Mesenchymal stem cell (in vitro differentiated cells and primary cell): ENCODE measurements at regions not wholly inside any gene's neighbourhood (a gene's known extent, or its start where the extent isn't known, plus 50 kb on each side); places are given as distances from the start of the nearest gene placed in this dataset.
A peak's percentile ranks its signal among the peaks of the same experiment; 100 is the strongest.

Experiments used
- DNase-seq: peaks from one replicate; pipeline ENCODE4 v3.0.0-alpha.2; 2013
- H2AFZ ChIP-seq: one replicate; pipeline ENCODE4 v1.6.1; 2013; ENCODE audit warnings: low read depth, mild to moderate bottlenecking, control low read depth, inconsistent platforms, low read length, moderate library complexity
- H2AK5ac ChIP-seq: 2 replicates; pipeline ENCODE4 v1.6.1; 2013; ENCODE audit warnings: low read length, moderate library complexity, mild to moderate bottlenecking, inconsistent platforms; ENCODE audit not compliant: severe bottlenecking
- H2BK120ac ChIP-seq: one replicate; pipeline ENCODE4 v1.6.1; 2013; ENCODE audit warnings: low read depth, mild to moderate bottlenecking, inconsistent platforms, low read length, moderate library complexity
- H2BK12ac ChIP-seq, 2 experiments: one replicate each; pipeline ENCODE4 v1.6.1; 2013; ENCODE audit warnings: inconsistent platforms in 2 of 2, low read length in 2 of 2, mild to moderate bottlenecking in 2 of 2, moderate library complexity in 2 of 2, control low read depth in 1 of 2
- H2BK15ac ChIP-seq: one replicate; pipeline ENCODE4 v1.6.1; 2013; ENCODE audit warnings: mild to moderate bottlenecking, low read depth, inconsistent platforms; ENCODE audit not compliant: poor library complexity, severe bottlenecking
- H2BK5ac ChIP-seq: 2 replicates; pipeline ENCODE4 v1.6.1; 2013; ENCODE audit warnings: low read depth, mild to moderate bottlenecking, low read length, control low read depth, inconsistent platforms; ENCODE audit not compliant: poor library complexity, severe bottlenecking
- H3K14ac ChIP-seq, 2 experiments: one replicate each; pipeline ENCODE4 v1.6.1; 2013; ENCODE audit warnings: inconsistent platforms in 2 of 2, low read length in 2 of 2, control low read depth in 1 of 2, mild to moderate bottlenecking in 1 of 2, moderate library complexity in 1 of 2
- H3K18ac ChIP-seq, 2 experiments: one replicate each; pipeline ENCODE4 v1.6.1; 2013; ENCODE audit warnings: inconsistent platforms in 2 of 2, low read length in 2 of 2, control low read depth in 1 of 2, low read depth in 1 of 2, mild to moderate bottlenecking in 1 of 2
- H3K23ac ChIP-seq, 2 experiments: one replicate each; pipeline ENCODE4 v1.6.1; 2013; ENCODE audit warnings: inconsistent platforms in 2 of 2, low read length in 2 of 2, mild to moderate bottlenecking in 2 of 2, moderate library complexity in 2 of 2, control low read depth in 1 of 2
- H3K27ac ChIP-seq: 2 replicates; pipeline ENCODE4 v1.5.1; 2013; ENCODE audit warnings: mild to moderate bottlenecking, moderate library complexity, low read length, control low read depth, inconsistent platforms; ENCODE audit not compliant: poor library complexity, severe bottlenecking
- H3K27me3 ChIP-seq, 2 experiments: 2 replicates each; pipeline versions ENCODE4 v1.6.1 to v1.7.0; 2013; ENCODE audit warnings: low read length in 2 of 2, mild to moderate bottlenecking in 2 of 2, moderate library complexity in 2 of 2, control low read depth in 1 of 2, inconsistent platforms in 1 of 2; ENCODE audit not compliant: control insufficient read depth in 1 of 2, insufficient read depth in 1 of 2
- H3K36me3 ChIP-seq, 2 experiments: 2 replicates each; pipeline versions ENCODE4 v1.6.1 to v1.7.0; 2013; ENCODE audit warnings: low read length in 2 of 2, control low read depth in 1 of 2, inconsistent platforms in 1 of 2, low read depth in 1 of 2, mild to moderate bottlenecking in 1 of 2; ENCODE audit not compliant: insufficient read depth in 2 of 2, control insufficient read depth in 1 of 2
- H3K4ac ChIP-seq, 2 experiments: one replicate each; pipeline ENCODE4 v1.6.1; 2013; ENCODE audit warnings: inconsistent platforms in 2 of 2, low read length in 2 of 2, mild to moderate bottlenecking in 2 of 2, moderate library complexity in 2 of 2, control low read depth in 1 of 2, low read depth in 1 of 2
- H3K4me1 ChIP-seq: 2 replicates; pipeline ENCODE4 v1.6.1; 2013; ENCODE audit warnings: low read depth, low read length, control low read depth; ENCODE audit not compliant: control insufficient read depth, insufficient read depth
- H3K4me2 ChIP-seq: 2 replicates; pipeline ENCODE4 v1.6.1; 2013; ENCODE audit warnings: low read length, mild to moderate bottlenecking, inconsistent platforms; ENCODE audit not compliant: poor library complexity, severe bottlenecking
- H3K4me3 ChIP-seq, 2 experiments: 2 replicates each; pipeline versions ENCODE4 v1.5.1 to v1.7.0; 2013; ENCODE audit warnings: low read length in 2 of 2, mild to moderate bottlenecking in 2 of 2, control low read depth in 1 of 2, low read depth in 1 of 2; ENCODE audit not compliant: insufficient read depth in 1 of 2
- H3K79me1 ChIP-seq: replicated peaks from 2 replicates; pipeline ENCODE4 v1.6.1; 2013; ENCODE audit warnings: mild to moderate bottlenecking, control low read depth, low read length, inconsistent platforms; ENCODE audit not compliant: poor library complexity, severe bottlenecking
- H3K9ac ChIP-seq: 2 replicates; pipeline ENCODE4 v1.7.0; 2013; ENCODE audit warnings: mild to moderate bottlenecking, low read length, moderate library complexity
- H3K9me3 ChIP-seq: 2 replicates; pipeline ENCODE4 v1.7.0; 2013; ENCODE audit warnings: mild to moderate bottlenecking, low read length; ENCODE audit not compliant: control insufficient read depth
- H4K8ac ChIP-seq: one replicate; pipeline ENCODE4 v1.6.1; 2013; ENCODE audit warnings: inconsistent platforms, mild to moderate bottlenecking, low read length, moderate library complexity
- H4K91ac ChIP-seq: one replicate; pipeline ENCODE4 v1.6.1; 2013; ENCODE audit warnings: mild to moderate bottlenecking, low read length, inconsistent platforms
- WGBS: methylation state at CpG from one replicate; pipeline ENCODE4 v1.1.7; 2013; ENCODE audit warnings: mixed read lengths; 5-methylcytosine and 5-hydroxymethylcytosine counted together

DNA sequence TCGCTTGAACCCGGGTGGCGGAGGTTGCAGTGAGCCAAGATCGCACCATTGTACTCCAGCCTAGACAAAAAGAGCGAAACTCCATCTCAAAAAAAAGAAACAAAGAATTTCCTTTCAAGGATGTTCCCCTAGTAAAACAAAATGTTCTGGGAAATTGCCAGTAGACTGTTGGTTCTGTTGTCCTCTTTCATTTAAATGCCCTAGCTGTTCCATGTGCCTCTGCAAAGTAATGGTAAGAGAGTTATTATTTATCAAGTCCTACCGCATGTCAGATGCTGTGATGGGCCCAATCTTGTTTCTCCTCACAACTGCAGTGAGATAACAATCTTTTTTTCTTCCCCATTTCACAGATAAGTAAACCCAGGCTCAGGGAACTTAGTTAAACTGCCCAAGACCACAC is 254.3 kb upstream of the TPM1 start:
- no peak overlapping the region for H3K23ac ChIP-seq
- DNase-seq, result no peak
- 73% methylated on average over 4 of the region's 6 CpGs for WGBS

DNA sequence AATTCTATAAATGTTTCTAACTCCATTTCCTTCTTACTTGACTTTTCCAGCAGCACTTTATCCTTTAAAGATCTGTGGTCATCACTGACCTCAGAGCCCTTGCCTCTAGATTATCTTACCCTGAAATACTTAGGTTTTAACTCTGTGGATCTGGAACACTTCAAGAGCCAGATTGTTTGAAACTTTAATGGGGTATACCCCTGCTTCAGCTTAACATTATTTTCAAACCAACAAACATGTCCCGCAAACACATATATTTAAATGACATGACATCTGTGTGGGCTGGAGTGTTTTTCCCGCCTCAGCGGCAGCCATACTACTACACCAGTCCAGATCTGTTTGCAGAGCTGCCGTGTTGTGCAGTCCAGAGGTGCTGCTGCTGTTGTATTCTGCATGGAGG is 252.0 kb upstream of the TPM1 start:
- no peak overlapping the region for H4K8ac ChIP-seq
- H2BK5ac ChIP-seq, result no peak overlapping the region
- no peaks in the 10 kb centered on the region for H3K27me3 ChIP-seq
- no peak overlapping the region for H3K27ac ChIP-seq
- no peak overlapping the region for H3K23ac ChIP-seq
- H3K9me3 ChIP-seq, result no peaks in the 10 kb centered on the region
- H2AFZ ChIP-seq, result no peak overlapping the region
- H3K14ac ChIP-seq, result no peak overlapping the region
- H2BK15ac ChIP-seq, result no peak overlapping the region
- no peak for DNase-seq
- no peak overlapping the region for H4K91ac ChIP-seq
- H3K4ac ChIP-seq, result no peak overlapping the region
- no peak overlapping the region for H3K4me2 ChIP-seq
- H2BK120ac ChIP-seq, result no peak overlapping the region
- 32% methylated on average over 4 of the region's 4 CpGs for WGBS
- peaks cover 17 to 63% of the 10 kb centered on the region in 2 experiments for H3K36me3 ChIP-seq
- no peak overlapping the region for H3K9ac ChIP-seq
- H2AK5ac ChIP-seq, result peak overlapping the region; percentile 18
- H3K4me1 ChIP-seq, result peaks cover 15% of the 10 kb centered on the region
- peaks cover 2% of the 10 kb centered on the region for H3K79me1 ChIP-seq
- H3K4me3 ChIP-seq, result no peak overlapping the region
- no peak overlapping the region for H3K18ac ChIP-seq
- no peak overlapping the region for H2BK12ac ChIP-seq

More for the DNA sequence above, 254.3 kb upstream of the TPM1 start:
- Histone ChIP-seq H3K9me3 (no peaks in the 10 kb centered on the region), H3K4ac (no peak overlapping the region), H2BK120ac (no peak overlapping the region), H3K4me3 (no peak overlapping the region), H3K36me3 (peaks cover 7 to 64% of the 10 kb centered on the region in 2 experiments), H2AFZ (no peak overlapping the region), H3K27ac (no peak overlapping the region), H2BK5ac (no peak overlapping the region), H4K8ac (no peak overlapping the region), H3K4me2 (no peak overlapping the region), H3K4me1 (peaks cover 19% of the 10 kb centered on the region), H3K79me1 (peaks cover under 1% of the 10 kb centered on the region), H2BK15ac (no peak overlapping the region), H2BK12ac (no peak overlapping the region), H2AK5ac (no peak overlapping the region), H3K9ac (no peak overlapping the region), H4K91ac (no peak overlapping the region), H3K18ac (no peak overlapping the region), H3K14ac (no peak overlapping the region), H3K27me3 (no peaks in the 10 kb centered on the region)

DNA sequence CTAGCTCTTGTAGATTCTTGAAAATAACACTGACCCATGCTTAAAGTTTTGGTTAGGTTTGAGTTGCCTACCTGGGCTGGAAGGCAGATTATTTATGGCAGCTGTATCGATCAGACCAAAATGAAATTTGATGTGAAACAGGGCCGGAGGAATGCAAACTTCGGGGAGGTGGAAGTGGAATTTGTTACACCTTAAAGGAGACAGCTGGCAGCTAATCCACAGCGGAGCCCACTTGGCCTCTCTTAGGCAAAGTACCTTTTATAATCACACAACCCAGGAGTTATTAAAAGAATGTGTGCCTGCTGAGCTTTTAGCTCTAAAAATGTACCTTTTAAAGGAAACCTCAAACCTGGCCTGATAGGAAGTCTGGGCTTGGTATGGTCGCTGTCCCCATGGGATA is 250.9 kb upstream of the TPM1 start:
- H4K91ac ChIP-seq, result no peak overlapping the region
- peaks cover 13% of the 10 kb centered on the region for H3K4me1 ChIP-seq
- no peak overlapping the region for H3K23ac ChIP-seq
- DNase-seq, result no peak
- no peak overlapping the region for H2AK5ac ChIP-seq
- peak overlapping the region; percentile 54 for H2BK5ac ChIP-seq
- H3K9ac ChIP-seq, result no peak overlapping the region
- H2BK120ac ChIP-seq, result no peak overlapping the region
- no peak overlapping the region for H2AFZ ChIP-seq
- H3K14ac ChIP-seq, result no peak overlapping the region
- no peak overlapping the region for H2BK15ac ChIP-seq
- no peak overlapping the region for H2BK12ac ChIP-seq
- no peak overlapping the region for H4K8ac ChIP-seq
- H3K9me3 ChIP-seq, result no peaks in the 10 kb centered on the region
- peaks cover 2% of the 10 kb centered on the region for H3K79me1 ChIP-seq
- H3K4me2 ChIP-seq, result no peak overlapping the region
- no peak overlapping the region for H3K18ac ChIP-seq
- H3K4ac ChIP-seq, result no peak overlapping the region
- WGBS, result 100% methylated on average over 1 of the region's 5 CpGs
- H3K27ac ChIP-seq, result peak overlapping the region; percentile 28
- peaks cover 25 to 67% of the 10 kb centered on the region in 2 experiments for H3K36me3 ChIP-seq
- no peaks in the 10 kb centered on the region for H3K27me3 ChIP-seq
- no peak overlapping the region for H3K4me3 ChIP-seq

DNA sequence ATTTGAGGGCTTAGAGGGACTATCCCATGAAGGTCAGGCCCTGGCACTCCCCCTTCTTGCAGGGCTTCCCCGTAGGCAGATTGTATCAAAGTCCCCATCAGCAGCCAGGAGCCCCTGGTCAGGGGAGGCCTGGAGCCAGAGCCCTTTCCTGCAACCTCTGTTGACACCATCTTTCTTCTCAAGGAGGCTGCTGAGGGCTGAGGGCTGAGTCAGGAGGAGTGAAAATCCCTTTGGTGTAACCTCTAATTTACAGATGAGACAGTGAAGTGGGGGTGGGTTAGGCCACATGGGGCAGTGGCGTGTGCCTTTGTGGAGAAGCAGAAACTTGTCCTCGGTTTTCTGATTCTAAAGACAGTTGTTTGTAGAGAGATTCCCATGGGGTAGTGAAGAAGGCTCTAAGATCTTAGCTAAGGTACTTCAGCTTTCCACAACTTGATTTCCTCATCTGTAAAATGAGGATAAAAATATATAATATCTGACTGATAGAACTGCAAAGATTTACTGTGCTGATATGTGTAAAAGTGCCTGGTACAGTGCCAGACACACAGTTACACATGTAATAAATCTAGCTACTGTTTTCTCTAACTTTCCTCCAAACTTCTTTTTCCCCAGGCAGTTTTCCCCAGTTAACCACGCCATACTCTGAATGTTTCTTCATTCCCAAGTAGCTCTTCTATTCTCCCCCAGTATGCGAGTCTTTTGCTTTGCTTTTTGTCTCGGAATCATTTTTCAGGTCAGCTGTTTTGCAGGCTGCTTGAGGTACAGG is 249.4 kb upstream of the TPM1 start:
- H3K27ac ChIP-seq, result no peak overlapping the region
- WGBS, result 60% methylated on average over 6 of the region's 6 CpGs
- peak overlapping the region in 1 of 2 experiments; percentile 30 for H3K4ac ChIP-seq
- H3K4me1 ChIP-seq, result peaks cover 13% of the 10 kb centered on the region
- H3K9ac ChIP-seq, result no peak overlapping the region
- no peak overlapping the region for H2BK5ac ChIP-seq
- no peak overlapping the region for H4K91ac ChIP-seq
- no peak overlapping the region for H2BK120ac ChIP-seq
- H3K23ac ChIP-seq, result no peak overlapping the region
- H2AK5ac ChIP-seq, result peak overlapping the region; percentile 58
- no peak overlapping the region for H2AFZ ChIP-seq
- no peak overlapping the region for H4K8ac ChIP-seq
- H3K27me3 ChIP-seq, result no peaks in the 10 kb centered on the region
- no peak overlapping the region for H2BK12ac ChIP-seq
- no peak overlapping the region for H3K4me3 ChIP-seq
- H3K36me3 ChIP-seq, result peaks cover 38 to 79% of the 10 kb centered on the region in 2 experiments
- no peak overlapping the region for H2BK15ac ChIP-seq
- no peak overlapping the region for H3K14ac ChIP-seq
- DNase-seq, result peak; percentile 56
- no peak overlapping the region for H3K4me2 ChIP-seq
- no peak overlapping the region for H3K18ac ChIP-seq
- peaks cover 2% of the 10 kb centered on the region for H3K79me1 ChIP-seq
- no peaks in the 10 kb centered on the region for H3K9me3 ChIP-seq
